GM21619 (cell line): ENCODE measurements at regions not wholly inside any gene's neighbourhood (a gene's known extent, or its start where the extent isn't known, plus 50 kb on each side); places are given as distances from the start of the nearest gene placed in this dataset.
"Not testable (repeated sequence)": the region's sequence is repeated elsewhere in the genome, so short reads cannot be mapped to it uniquely, and the experiment has no call there.

Experiments used
- ATAC-seq: cut with Tn5 transposase; IDR thresholded peaks from one replicate; pipeline ENCODE4 v1.9.1; 2021; ENCODE audit not compliant: unreplicated experiment

- not testable (repeated sequence) for ATAC-seq
Measured at GRCh38 chr3:195635262-195635873, 51.6 kb upstream of the APOD start.

- ATAC-seq = peak; percentile 83
Measured at GRCh38 chr3:195634426-195635261, 50.9 kb upstream of the APOD start.
